ENCODE measurements at regions not wholly inside any gene's neighbourhood (a gene's known extent, or its start where the extent isn't known, plus 50 kb on each side); places are given as distances from the start of the nearest gene placed in this dataset.
"Not testable (repeated sequence)": the region's sequence is repeated elsewhere in the genome, so short reads cannot be mapped to it uniquely, and the experiment has no call there.

- TF ChIP-seq EZH2 (IDR thresholded peaks at IDR 0.05; ENCODE audit: insufficient read depth, poor library complexity, severe bottlenecking); EZH2phosphoT487 (IDR thresholded peaks at IDR 0.05; ENCODE audit: insufficient read depth, low read depth): not testable (repeated sequence)
These were observed 67.0 kb upstream of the GOLGA8O start for GRCh38 chr15:32522421-32522820.

All from GM23248 (cell line).